AG04450 (cell line): ENCODE measurements at regions not wholly inside any gene's neighbourhood (a gene's known extent, or its start where the extent isn't known, plus 50 kb on each side); places are given as distances from the start of the nearest gene placed in this dataset.

Experiments used
- CTCF ChIA-PET: fragments of 300-600, 350-600 bp; formaldehyde crosslinking; extraction: SDS; loops from one replicate; lab custom pipeline; 2022; ENCODE audit warnings: antibody characterized with exemption, inconsistent platforms; lab: Charles Lee
- POLR2A ChIA-PET: fragments of 350-600 bp; formaldehyde crosslinking; extraction: SDS; loops from one replicate; lab custom pipeline; 2021; ENCODE audit warnings: antibody characterized with exemption, inconsistent platforms; lab: Yijun Ruan, JAX
- DNase-seq: peaks from one replicate; pipeline ENCODE4 v3.0.0-alpha.2; 2011; ENCODE audit warnings: low read depth, low spot score
- H3K27ac ChIP-seq: one replicate; pipeline ENCODE4 v1.5.1; 2012; ENCODE audit warnings: low read depth, low read length, control low read depth
- H3K27me3 ChIP-seq: one replicate; pipeline ENCODE4 v1.6.0; 2012; ENCODE audit warnings: low read length; ENCODE audit not compliant: control insufficient read depth, insufficient read depth
- H3K4me3 ChIP-seq: 2 replicates; pipeline ENCODE4 v1.5.1; 2011; ENCODE audit warnings: mild to moderate bottlenecking, low read depth, low read length, control low read depth
- H3K9me3 ChIP-seq: 2 replicates; pipeline ENCODE4 v1.5.1; 2012; ENCODE audit warnings: low read length; ENCODE audit not compliant: control insufficient read depth, insufficient read depth
- CTCF ChIP-seq: IDR thresholded peaks from 2 replicates; pipeline ENCODE4 v1.5.1; 2011; ENCODE audit warnings: low read depth, low read length, control low read depth, inconsistent platforms

- no peak for DNase-seq
- ChIA-PET CTCF (no interaction called here), POLR2A (no interaction called here)
- no peak for TF ChIP-seq CTCF
- no peaks in the 10 kb centered on the region for H3K27me3 ChIP-seq
- H3K4me3 ChIP-seq = no peak overlapping the region
- H3K27ac ChIP-seq = no peak overlapping the region
- H3K9me3 ChIP-seq = peaks cover 2% of the 10 kb centered on the region; the same call in 1 of the 2 replicates
Observed at GRCh38 chr11:98572941-98573340, 447.8 kb upstream of the CNTN5 start.

GRCh38 chr11:98587884-98588283 is 432.9 kb upstream of the CNTN5 start:
- no peak for DNase-seq
- CTCF ChIA-PET = interaction anchor here (0.6 kb wide), 1 partner anchor 1235 kb away, joined by 3 read pairs; no protein-coding TSS in a partner anchor
- Histone ChIP-seq H3K4me3 (no peak overlapping the region), H3K9me3 (peaks cover 10% of the 10 kb centered on the region), H3K27ac (no peak overlapping the region), H3K27me3 (no peaks in the 10 kb centered on the region)
- TF ChIP-seq CTCF = no peak
- POLR2A ChIA-PET = no interaction called here

GRCh38 chr11:98589967-98590366 is 430.8 kb upstream of the CNTN5 start:
- ChIA-PET POLR2A (no interaction called here), CTCF (no interaction called here)
- H3K27me3 ChIP-seq = no peaks in the 10 kb centered on the region
- H3K27ac ChIP-seq = no peak overlapping the region
- DNase-seq = no peak
- TF ChIP-seq CTCF = no peak
- peaks cover 6% of the 10 kb centered on the region for H3K9me3 ChIP-seq
- H3K4me3 ChIP-seq = no peak overlapping the region

- peaks cover 15% of the 10 kb centered on the region for H3K9me3 ChIP-seq
- H3K27me3 ChIP-seq = no peaks in the 10 kb centered on the region
- no peak overlapping the region for H3K27ac ChIP-seq
- TF ChIP-seq CTCF = no peak
- ChIA-PET POLR2A (no interaction called here), CTCF (no interaction called here)
- H3K4me3 ChIP-seq = no peak overlapping the region
- DNase-seq = no peak
Observed at GRCh38 chr11:98600103-98600502, 420.6 kb upstream of the CNTN5 start.

- POLR2A ChIA-PET = no interaction called here
- no peak overlapping the region for H3K27ac ChIP-seq
- H3K9me3 ChIP-seq = peaks cover 15% of the 10 kb centered on the region
- no peaks in the 10 kb centered on the region for H3K27me3 ChIP-seq
- H3K4me3 ChIP-seq = no peak overlapping the region
- CTCF ChIA-PET = no interaction called here
- no peak for DNase-seq
- no peak for TF ChIP-seq CTCF
Observed at GRCh38 chr11:98600786-98601773, 419.7 kb upstream of the CNTN5 start.
